ENCODE measurements at regions not wholly inside any gene's neighbourhood (a gene's known extent, or its start where the extent isn't known, plus 50 kb on each side); places are given as distances from the start of the nearest gene placed in this dataset.

DNA sequence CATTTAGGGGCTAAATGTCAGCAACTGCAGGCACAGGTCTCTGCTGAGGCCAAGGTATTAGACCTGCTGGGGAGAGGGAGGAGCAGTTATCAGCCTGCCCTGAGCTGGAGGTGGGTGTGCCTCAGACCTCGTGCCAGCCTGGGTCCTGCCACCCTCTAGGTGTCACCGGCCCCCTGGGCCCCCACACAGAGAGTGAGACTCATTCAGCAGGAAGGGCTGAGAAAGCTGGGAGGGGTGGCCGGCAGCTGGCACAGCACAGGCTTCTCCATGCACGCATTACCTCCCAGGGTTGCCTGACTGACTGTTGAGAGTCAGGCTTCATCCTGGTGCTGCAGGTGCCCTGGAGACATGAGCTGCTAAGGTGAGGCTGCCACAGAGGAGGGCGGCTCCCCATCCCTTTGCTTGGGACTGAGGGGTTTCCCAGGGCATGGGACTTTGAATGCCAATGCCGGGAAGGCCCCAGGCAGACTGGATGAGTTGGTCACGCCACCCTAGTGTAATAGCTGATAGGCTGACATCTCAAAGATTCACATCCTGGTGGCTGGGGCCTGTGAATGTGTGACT is 75.3 kb upstream of the C14orf180 start:
- no peak for DNase-seq

DNA sequence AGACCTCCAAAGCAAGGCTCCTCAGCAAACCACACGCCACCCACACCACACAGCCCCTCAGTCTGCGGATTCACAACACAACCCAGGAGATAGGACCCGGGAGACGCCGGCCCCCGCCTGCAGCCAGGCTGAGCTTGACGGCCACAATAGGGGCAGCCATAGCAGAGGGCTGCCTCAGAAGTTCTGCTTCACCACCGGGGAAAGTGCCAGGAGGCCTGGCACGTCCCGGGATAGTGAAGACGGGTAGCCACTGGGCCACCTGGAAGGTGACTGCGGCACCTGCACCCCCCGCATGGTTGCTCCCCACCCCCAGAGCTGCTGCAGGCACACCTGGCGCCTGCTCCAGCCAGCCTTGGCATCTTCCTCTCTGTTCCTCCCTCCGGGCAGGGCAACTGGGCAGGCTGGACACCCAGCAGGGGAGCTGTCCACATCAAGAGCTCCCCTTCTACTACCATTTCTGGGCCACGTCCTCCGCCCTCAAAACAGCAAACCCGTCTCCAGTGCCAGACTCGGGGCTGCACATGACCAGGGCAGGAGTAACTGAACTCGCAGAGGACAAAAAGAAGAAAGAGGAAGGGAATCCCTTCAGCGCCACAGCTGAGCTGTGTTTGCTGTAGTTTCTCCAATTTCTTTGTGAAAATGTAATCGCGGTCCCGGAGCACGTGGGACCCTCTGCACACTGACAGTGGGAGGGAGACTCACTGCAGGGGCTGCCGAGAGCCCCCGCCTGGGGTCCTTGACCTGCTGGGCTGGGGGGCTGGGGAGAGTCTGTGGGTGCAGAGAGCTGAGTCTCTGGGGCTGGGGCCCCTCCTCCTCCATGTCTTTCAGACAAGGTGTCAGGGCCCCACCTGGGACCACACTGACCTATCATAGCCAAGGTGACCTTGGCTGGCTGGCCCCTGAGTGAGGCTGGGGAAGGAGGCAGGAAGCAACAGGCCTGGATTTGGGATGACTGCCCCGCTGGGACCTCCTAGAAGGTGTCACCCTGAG is 74.2 kb upstream of the C14orf180 start:
- DNase-seq = no peak

DNA sequence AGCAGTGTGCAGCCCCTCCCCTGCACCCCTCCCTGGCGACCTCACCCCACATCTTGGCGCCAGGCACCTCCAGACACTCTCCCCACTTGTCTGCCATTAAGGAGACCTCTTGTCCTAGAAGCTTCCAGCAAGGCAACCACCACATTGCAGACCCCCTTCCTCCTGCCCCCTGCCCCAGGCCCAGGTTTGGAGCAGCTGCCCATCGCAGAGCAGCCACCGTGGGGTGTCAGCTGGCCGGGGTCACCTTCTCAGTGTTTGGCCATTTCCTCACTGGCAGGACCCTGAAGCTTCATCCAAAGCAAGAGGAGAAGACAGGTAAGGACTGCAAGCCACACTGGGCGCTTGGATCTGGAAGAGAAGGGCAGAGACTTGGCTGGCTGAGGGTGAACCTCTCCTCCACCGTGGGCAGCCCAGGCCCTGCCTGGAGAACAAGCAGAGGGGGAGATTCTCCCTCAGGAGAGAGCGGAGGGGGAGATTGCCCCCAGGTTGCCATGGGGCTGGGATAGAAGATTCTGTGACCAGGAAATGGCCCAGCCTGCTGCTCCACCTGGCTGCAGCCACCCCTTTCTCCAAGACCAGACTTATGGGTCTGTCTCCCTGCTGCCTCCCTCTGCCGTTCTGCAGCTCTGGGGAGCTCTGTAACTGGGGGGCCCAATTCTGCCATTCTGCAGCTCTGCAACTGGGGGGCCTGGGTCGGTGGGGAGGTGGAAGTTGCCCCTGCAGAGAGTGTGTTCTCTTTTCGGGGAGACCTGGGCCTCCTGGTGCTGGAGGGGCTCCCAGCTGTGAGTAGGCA is 72.9 kb upstream of the C14orf180 start:
- no peak for DNase-seq

DNA sequence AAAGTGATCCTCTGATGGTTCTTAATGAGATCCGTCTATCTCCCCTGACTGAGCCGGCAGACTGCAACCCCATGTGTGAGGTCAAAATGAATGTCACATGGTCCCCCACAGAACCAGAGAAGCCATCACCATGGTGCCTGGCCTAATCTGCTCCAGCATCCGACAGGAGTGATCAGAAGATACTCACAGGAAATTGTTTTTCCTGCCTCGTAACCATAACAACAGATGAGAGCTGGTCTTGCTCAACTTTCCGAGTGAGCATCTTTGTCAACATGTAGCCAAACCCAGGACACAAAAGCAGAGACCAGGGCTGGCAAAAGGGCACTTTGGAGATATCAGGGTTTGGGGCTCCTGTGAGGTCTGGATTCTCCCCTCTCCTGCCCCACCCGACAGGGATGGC is 72.1 kb upstream of the C14orf180 start:
- DNase-seq = no peak

DNA sequence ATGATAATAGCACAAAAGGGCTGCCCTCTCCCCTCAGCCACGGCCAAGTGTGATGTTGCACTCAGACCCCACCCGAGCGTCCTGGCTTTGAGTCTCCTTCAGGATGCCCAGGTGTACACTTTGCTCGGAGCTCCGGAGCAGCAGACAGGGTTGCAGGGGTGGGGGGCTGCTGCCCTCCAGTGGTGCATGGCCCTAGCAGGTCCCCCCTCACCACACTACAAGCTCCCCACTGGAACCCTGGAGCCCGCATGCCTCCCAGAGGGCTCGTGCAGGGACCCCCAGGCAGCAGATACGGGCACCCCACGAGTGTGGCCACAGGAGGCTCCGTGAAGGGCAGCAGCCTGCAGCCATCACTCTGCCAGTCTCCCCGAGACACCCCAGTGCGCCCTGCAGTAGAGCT is 69.9 kb upstream of the C14orf180 start:
- DNase-seq = no peak

DNA sequence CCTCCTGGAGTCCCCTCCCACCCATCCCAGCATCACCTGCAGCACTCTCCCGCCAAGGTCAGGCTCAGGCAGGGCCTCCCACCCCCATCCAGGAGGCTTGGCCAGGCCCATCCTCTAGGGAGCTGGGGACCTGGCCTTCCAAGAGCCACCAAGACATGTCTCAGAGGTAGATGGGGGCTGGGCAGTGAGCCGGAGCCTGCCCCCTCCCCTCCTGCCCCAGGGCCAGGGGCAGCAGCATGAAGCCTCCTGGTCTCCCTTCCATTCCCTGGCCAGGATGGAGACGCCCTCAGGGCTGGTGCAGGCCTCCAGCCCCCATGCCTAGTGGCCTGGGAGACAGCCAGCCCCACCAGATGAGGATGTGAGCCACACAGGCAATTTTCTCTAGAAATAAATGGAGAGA is 69.3 kb upstream of the C14orf180 start:
- no peak for DNase-seq

DNA sequence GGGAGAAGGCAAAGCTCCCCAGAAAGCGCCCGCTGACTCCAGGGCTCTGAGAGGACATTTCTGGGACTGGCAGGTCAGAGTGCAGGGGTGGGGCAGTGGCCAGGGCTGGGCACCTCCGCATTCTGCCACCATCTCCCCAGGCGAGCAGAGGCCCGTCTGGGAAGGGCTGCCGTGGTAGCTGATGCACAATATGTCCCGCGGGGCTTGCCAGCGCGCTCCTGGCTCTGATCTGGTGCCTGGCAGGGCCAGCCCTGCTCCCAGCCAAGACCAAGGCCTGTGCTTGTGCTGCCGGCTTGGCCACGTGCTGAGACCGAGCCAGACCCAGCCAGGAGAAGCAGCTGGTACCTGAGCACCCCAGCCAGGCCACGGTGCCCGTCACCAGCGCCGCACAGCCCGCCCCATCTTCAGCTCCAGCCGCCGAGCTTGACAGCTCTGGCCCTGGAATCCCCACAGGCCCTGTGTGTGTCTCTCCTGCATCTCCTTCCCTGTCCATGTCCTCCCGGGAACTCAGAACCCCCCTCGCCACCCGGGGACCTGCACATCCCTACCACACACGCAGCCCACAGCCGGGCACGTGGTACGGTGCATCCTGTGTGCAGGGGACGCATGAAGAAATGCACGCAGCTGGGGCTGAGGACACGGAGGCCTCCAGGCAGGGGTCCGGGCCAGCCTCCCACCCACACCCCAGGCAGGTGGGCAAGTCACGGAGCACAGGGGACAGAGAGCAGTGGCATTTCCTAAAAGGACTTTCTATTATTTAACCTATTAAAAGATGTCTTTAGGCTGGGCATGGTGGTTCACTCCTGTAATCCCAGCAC is 68.6 kb upstream of the C14orf180 start:
- DNase-seq = no peak

DNA sequence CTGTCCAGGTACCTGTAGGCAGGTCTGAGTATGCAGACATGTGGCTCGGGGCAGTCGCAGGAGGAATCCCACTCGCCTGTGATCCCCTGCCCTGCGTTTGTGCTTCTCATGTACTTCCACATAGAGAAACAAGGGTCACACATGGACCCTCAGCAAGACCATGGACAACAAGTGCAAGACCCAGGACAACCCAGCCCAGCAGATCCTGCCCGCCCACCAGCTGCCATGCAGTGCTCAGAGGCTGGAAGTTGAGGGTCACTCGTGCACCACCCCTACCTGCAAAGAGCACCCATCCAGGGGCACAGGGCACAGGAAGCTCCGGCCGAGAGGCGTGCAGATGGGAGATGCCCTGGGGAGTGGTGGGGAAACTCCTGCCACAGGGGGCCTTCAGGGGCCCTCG is 67.5 kb upstream of the C14orf180 start:
- DNase-seq = no peak

DNA sequence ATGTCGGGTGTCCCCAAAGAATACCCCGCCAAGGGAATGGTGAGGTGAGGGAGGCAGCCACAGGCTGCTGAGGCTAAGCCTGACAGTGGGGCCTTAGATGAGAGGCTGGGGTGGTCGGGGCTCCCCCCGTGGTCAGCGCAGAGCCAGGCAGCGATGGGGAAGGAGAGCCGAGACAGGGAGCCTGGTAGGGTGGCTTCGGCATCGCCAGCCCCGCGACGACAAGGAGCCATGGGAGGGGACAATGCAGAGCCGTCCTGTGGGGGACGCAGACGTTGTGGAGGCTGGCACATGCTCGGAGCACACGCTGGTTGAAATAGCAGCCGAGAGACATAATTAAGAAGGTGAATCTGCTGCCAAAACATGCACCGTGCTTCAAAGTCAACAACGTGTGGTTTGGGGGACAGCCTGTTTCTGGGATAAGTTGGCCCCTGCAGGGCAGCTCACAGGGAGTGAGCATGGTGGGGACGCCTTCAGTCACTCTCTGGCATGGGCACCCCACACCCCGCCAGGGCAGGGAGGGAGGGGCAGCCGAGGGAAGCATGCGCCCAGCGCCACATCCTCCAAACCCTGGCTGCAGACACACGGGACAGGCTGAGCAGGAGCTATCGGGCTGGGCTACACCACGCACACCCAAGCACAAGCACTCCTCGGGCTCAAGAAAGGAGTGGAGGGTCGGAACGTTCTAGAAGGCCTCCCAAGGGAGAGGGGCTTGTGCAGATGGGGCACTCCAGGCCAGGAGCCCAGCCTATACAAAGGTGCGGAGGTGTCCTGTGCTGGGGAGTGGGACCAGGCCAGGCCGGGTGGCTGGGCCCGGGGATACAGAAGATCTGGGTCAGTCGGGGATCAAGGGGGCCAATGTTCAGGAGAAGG is 66.6 kb upstream of the C14orf180 start:
- no peak for DNase-seq

DNA sequence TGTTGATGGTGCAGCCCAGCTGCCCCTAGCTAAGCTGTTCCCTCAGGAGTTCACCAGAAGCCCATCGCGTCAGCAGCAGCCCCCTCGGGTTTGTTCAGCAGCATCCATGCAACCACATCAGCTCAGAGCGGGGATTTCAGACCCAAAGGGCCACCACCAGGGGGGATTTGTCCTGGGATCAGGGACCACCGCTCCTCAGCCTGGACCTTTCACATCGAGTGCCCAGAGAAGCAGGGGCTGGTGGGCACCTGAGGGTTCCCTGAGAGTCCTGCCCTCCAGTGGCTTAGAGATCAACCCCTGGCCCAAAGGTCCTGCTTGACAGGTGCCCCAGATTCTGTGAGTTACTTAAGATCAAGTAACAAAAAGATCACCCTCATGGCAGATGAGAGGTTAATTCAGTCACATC is 65.9 kb upstream of the C14orf180 start:
- no peak for DNase-seq

DNA sequence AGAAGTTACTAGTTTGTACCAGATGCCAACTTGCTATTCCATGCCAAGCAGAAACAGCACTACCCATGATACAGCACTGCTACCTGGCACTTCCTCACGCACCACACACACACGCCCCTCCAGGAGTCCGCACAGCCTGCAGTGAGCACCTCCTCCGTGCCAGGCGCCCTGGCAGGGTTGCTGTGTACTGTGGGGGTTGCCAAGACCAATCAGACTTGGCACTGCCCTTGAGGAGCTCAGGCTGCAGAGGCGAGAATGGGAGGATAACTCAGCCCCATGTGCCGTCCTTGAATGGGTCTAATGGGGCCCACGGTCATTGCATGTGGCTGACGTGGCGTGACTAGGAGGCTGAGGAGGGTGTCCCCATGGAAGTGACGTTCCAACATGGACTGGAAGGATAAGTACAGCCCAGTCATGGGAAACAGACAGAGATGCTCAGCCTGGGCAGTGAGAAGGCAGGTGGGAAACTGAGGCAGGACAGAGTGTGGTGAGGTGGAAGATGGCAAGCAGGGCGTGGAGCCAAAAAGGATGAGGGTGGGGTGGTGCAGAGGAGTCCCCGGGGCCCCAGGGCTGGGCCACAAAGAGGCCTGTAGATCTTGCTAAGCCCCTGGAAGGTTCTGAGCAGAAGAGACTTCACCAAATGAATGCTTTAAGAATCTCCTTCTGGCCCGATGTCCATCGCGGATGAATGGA is 65.3 kb upstream of the C14orf180 start:
- DNase-seq = no peak

DNA sequence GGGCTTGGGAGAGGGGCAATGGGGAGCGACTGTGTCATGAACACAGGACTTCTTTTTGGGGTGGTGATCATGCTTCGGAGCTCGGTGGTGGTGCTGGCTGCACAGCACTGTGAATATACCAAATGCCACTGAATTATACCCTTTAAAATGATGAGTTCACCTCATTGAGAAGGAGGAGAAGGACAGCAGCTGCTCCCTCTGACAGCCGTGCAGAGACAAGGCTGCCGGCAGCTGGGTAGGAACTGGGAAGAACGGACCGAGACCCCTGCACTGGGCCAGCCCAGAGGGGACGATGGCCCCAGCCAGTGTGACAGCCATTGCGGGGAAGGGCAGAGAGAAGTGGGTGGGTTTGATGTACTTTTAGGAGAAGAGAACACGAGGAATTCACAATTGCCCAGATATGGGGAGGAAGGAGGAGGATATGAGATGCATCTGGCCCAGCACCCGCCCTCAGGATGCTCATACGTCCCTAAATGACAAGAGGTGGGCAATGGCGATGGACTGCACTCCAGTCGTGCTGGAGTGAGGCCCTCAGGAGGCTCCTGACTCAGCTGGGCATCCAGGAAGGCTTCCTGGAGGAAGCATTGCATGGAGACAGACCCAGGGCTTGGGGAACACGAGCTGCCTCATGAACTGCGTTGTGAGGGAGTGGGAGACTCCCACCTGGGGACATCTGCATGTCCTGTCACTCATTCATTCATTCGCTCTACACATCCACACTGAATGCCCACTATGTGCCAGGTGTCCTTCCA is 64.3 kb upstream of the C14orf180 start:
- DNase-seq = no peak

DNA sequence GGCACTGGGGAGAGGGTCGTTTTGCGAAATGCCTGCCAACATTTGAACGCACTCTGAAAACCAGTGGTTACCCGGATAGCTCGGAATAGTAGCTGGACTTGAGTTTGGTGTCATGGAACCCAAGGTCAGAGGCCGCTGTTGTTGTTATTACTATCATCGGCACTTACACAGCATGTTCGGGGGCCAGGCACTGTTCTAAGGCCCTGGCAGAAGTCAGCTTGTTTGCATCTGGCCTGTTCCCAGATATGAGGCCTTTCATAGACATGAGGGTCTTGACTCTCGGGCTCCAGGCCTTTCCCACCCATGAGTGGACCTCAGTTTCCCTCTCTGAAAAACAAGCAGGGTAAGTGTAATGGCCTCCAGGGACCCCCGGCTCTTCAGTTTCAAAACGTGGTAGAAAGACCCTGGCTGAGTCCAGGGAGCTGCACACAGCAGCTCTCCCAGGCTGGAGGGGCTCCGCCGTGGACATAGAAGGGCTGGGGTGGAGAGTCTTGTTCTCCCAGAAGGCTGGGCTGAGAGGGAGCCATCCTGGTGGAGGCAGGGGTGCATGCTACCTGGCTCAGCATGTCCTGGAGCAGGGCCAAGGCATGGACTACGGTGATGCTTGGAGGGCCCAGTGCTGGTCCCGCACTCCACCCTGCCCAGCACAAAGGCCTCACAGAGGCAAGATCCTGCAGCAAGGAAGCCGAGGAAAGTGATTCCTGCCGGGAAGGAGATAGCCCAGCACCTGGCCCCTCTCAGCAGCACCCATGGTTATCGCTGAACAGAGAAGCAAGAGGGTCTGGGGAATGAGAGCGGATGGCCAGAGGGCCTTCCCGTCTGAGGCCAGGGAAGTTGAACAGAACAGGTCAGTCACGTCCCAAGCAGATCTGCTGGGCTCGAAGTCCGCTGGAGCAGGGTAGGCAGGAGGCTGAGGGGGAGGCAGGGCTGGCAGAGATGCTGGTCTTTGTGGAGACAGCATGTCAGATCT is 63.5 kb upstream of the C14orf180 start:
- no peak for DNase-seq

DNA sequence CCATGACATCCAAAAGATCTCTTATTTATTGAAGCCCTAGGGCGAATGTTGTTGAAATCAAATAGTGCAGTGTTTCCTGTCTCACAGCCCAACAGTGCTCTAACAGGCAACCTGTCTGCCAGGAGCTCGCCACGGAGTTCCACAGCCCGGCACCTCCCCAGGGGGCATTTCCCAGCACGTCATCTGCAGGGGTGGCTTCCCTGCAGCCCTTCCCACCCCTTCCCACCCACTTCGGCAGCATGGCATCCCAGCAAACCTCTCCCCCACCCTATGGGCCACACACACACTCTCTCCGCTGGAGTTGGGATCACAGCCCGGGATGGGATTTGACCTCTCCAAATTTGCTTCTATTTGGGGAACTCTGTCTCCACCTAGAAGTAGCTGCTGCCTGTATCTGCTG is 62.7 kb upstream of the C14orf180 start:
- no peak for DNase-seq

DNA sequence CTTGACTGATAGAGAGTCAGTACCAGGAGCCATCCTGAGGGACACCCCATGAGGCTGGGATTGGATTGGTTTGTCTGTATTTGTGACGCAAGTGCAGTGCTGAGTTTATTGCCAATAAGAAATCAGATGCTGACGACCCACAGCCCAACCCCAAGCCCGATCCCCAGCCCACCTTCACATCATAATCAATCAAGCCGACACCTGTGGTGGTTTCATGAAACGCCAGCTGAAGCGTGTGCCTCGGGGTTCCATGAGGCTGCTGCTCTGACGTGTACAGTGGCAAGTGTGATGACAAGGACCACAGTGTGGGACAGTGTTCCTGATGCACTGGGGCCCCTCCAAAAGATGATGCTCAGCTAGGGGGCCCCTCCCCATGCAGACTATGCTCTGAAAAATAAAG is 62.1 kb upstream of the C14orf180 start:
- DNase-seq = no peak

DNA sequence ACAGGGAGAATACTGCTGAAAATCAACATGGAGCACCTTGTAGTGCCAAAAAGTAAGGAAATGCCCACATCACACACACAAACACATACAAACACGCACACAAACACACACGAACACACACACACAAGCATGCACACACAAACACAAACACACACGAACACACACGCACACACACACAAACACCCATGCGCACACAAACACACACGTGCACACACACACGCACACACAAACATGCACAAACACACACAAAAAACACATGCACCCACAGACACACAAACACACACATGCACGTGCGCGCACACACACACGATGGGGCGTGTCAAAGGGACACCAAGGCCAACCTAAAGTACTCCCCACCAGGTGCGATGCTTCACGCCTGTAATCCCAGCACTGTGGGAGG is 61.7 kb upstream of the C14orf180 start:
- DNase-seq = no peak

DNA sequence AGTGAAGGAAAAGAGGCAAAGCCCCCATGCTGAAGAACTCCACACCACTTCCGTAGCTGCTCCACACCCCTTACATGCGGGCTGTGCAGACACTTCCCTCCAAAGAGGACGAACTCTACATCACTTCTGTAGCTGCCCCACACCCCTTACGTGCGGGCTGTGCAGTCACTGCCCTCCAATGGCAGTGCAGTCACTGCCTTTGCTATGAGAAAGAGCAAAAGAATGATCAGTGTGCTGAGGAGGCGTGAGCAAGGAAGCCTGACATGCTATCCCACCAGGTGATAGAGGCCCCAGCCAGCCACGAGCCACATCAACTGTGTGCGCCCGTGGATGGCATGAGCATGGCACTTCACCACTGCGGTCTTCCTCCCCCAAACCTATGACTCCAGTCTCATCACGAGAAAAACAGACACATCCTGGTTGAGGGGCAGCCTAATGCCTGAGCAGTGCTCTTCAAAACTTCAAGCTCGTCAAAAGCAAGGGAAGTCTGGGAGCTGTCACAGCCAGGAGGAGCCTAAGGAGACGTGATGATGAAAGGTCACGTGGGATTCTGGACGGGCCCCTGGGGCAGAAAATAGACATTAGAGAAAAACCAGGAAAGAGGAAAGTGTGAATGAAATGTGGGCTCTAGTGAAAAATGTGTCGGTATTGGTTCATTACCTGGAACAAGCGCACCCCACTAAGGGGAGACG is 60.8 kb upstream of the C14orf180 start:
- DNase-seq = no peak

DNA sequence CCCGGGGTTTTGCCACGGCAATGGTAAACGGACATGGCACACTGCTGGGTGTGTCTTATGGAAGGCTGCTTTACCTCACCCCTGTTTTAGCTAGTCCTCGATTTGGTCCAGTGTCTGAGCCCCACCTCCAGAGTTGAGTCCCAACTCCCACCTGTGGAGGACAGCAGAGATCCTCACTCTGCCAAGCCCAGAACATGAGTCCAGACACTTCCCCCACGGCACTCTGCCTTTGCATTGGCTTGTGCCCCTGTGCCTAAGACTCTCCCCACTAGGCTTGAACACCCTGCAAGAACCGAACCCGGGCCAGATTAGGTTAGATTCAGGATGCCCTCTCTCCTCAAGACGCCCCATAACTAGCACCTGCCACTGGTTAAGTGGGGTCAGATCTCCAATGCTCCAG is 59.8 kb upstream of the C14orf180 start:
- no peak for DNase-seq
